WTC11 (cell line): ENCODE measurements at regions not wholly inside any gene's neighbourhood (a gene's known extent, or its start where the extent isn't known, plus 50 kb on each side); places are given as distances from the start of the nearest gene placed in this dataset.
"Not testable (repeated sequence)": the region's sequence is repeated elsewhere in the genome, so short reads cannot be mapped to it uniquely, and the experiment has no call there.

Experiments
- ATAC-seq: fragments of 200-7000 bp; cut with Tn5 transposase; 2 replicates; pipeline ENCODE4 v1.10.0; 2021; ENCODE audit warnings: mild to moderate bottlenecking, moderate library complexity
- CTCF ChIA-PET: fragments of 300-600 bp; sonication (Branson Sonifier 250); formaldehyde crosslinking; loops from one replicate; lab custom pipeline; 2021; ENCODE audit warnings: antibody characterized with exemption; lab: Charles Lee
- POLR2A ChIA-PET: fragments of 350-600 bp; sonication (Branson Sonifier 250); formaldehyde crosslinking; loops from one replicate; lab custom pipeline; 2021; ENCODE audit warnings: antibody characterized with exemption; lab: Charles Lee
- DNase-seq: peaks from one replicate; pipeline ENCODE4 v3.0.0; 2021; ENCODE audit warnings: low spot score
- H3K27ac Mint-ChIP-seq: 2 replicates; pipeline ENCODE4 v1.8.0; 2021; ENCODE audit warnings: mixed read lengths
- H3K27me3 Mint-ChIP-seq: 2 replicates; pipeline ENCODE4 v1.8.0; 2021; ENCODE audit warnings: low read depth, mild to moderate bottlenecking, moderate library complexity, mixed read lengths
- H3K36me3 Mint-ChIP-seq: 2 replicates; pipeline ENCODE4 v1.8.0; 2021; ENCODE audit warnings: mixed read lengths
- H3K4me1 Mint-ChIP-seq: 2 replicates; pipeline ENCODE4 v1.8.0; 2022; ENCODE audit warnings: mixed read lengths
- H3K4me3 Mint-ChIP-seq: 2 replicates; pipeline ENCODE4 v1.8.0; 2021; ENCODE audit warnings: mild to moderate bottlenecking, moderate library complexity, mixed read lengths
- H3K9me3 Mint-ChIP-seq: 2 replicates; pipeline ENCODE4 v1.8.0; 2021; ENCODE audit warnings: mixed read lengths
- ATF1 ChIP-seq: sonication (generic); formaldehyde crosslinking; IDR thresholded peaks from 2 replicates; pipeline ENCODE4 v1.8.1; 2023; ENCODE audit warnings: mild to moderate bottlenecking, moderate library complexity, missing genetic modification reagents
- ATF2 ChIP-seq: sonication (generic); formaldehyde crosslinking; IDR thresholded peaks from 2 replicates; pipeline ENCODE4 v1.8.1; 2022; ENCODE audit warnings: low read depth, missing genetic modification reagents, borderline replicate concordance
- CTCF ChIP-seq: fragments of 200-600 bp; IDR thresholded peaks from 2 replicates; pipeline ENCODE4 v1.8.0; 2022; ENCODE audit warnings: antibody characterized with exemption
- FOXP1 ChIP-seq: sonication (generic); formaldehyde crosslinking; IDR thresholded peaks from 2 replicates; pipeline ENCODE4 v1.8.0; 2022; ENCODE audit warnings: missing genetic modification reagents, mild to moderate bottlenecking, moderate library complexity, borderline replicate concordance
- GABPB1 ChIP-seq: sonication (generic); formaldehyde crosslinking; IDR thresholded peaks from 2 replicates; pipeline ENCODE4 v1.8.1; 2023; ENCODE audit warnings: mild to moderate bottlenecking, missing genetic modification reagents
- HMGXB4 ChIP-seq: sonication (generic); formaldehyde crosslinking; IDR thresholded peaks from 2 replicates; pipeline ENCODE4 v1.8.1; 2023; ENCODE audit warnings: mild to moderate bottlenecking, moderate library complexity, missing genetic modification reagents
- PRRX2 ChIP-seq: fragments of 250-450 bp; sonication (Bioruptor Pico); IDR thresholded peaks from 2 replicates; pipeline ENCODE4 v1.8.0; 2021; ENCODE audit warnings: mild to moderate bottlenecking
- SMAD4 ChIP-seq: sonication (generic); formaldehyde crosslinking; IDR thresholded peaks from 2 replicates; pipeline ENCODE4 v1.8.0; 2022; ENCODE audit warnings: mild to moderate bottlenecking, missing genetic modification reagents
- SOX15 ChIP-seq: fragments of 250-450 bp; sonication (Bioruptor Pico); IDR thresholded peaks from 2 replicates; pipeline ENCODE4 v1.9.0; 2021; ENCODE audit warnings: mild to moderate bottlenecking
- TEAD4 ChIP-seq: sonication (generic); formaldehyde crosslinking; IDR thresholded peaks from 2 replicates; pipeline ENCODE4 v1.8.0; 2022; ENCODE audit warnings: mild to moderate bottlenecking, missing genetic modification reagents
- ZBTB21 ChIP-seq: sonication (generic); formaldehyde crosslinking; IDR thresholded peaks from 2 replicates; pipeline ENCODE4 v1.8.1; 2023; ENCODE audit warnings: mild to moderate bottlenecking, missing genetic modification reagents, borderline replicate concordance
- ZNF263 ChIP-seq: sonication (generic); formaldehyde crosslinking; IDR thresholded peaks from 2 replicates; pipeline ENCODE4 v1.8.1; 2022; ENCODE audit warnings: low read depth, mild to moderate bottlenecking, moderate library complexity, missing genetic modification reagents
- ZNF317 ChIP-seq: sonication (generic); formaldehyde crosslinking; IDR thresholded peaks from 2 replicates; pipeline ENCODE4 v1.8.1; 2023; ENCODE audit warnings: low read depth, mild to moderate bottlenecking, moderate library complexity, missing genetic modification reagents, borderline replicate concordance
- ZNF396 ChIP-seq: fragments of 250-450 bp; sonication (Bioruptor Pico); IDR thresholded peaks from 2 replicates; pipeline ENCODE4 v1.8.0; 2021; ENCODE audit warnings: mild to moderate bottlenecking, moderate library complexity, borderline replicate concordance
- ZNF532 ChIP-seq: fragments of 250-450 bp; sonication (Bioruptor Pico); IDR thresholded peaks from 2 replicates; pipeline ENCODE4 v1.9.0; 2021; ENCODE audit warnings: mild to moderate bottlenecking, borderline replicate concordance

- no peak for ATAC-seq
Observed at GRCh38 chr14:43399289-43399688, 1107.8 kb downstream of the FSCB start.

GRCh38 chr14:43370565-43370896 is 1136.6 kb downstream of the FSCB start:
- H3K4me1 Mint-ChIP-seq, H3K27ac Mint-ChIP-seq, DNase-seq, CTCF ChIA-PET, H3K36me3 Mint-ChIP-seq, POLR2A ChIA-PET, H3K27me3 Mint-ChIP-seq, H3K4me3 Mint-ChIP-seq, ATAC-seq: not testable (repeated sequence)
- peaks cover 19% of the 10 kb centered on the region for H3K9me3 Mint-ChIP-seq

More at GRCh38 chr14:43399289-43399688, 1107.8 kb downstream of the FSCB start:
- CTCF ChIA-PET = no interaction called here
- H3K27ac Mint-ChIP-seq = no peak overlapping the region
- no peaks in the 10 kb centered on the region for H3K9me3 Mint-ChIP-seq
- H3K36me3 Mint-ChIP-seq = no peaks in the 10 kb centered on the region
- H3K4me3 Mint-ChIP-seq = no peak overlapping the region
- H3K4me1 Mint-ChIP-seq = no peaks in the 10 kb centered on the region
- POLR2A ChIA-PET = no interaction called here
- no peaks in the 10 kb centered on the region for H3K27me3 Mint-ChIP-seq
- DNase-seq = no peak
- no peak for TF ChIP-seq FOXP1 (CRISPR knock-in tag)
- no peak for TF ChIP-seq ZNF532 (CRISPR knock-in tag)
- no peak for TF ChIP-seq CTCF
- no peak for TF ChIP-seq ZNF263
- no peak for TF ChIP-seq ATF1 (CRISPR knock-in tag)
- TF ChIP-seq PRRX2 (CRISPR knock-in tag) = no peak
- no peak for TF ChIP-seq TEAD4 (CRISPR knock-in tag)
- no peak for TF ChIP-seq ATF2 (CRISPR knock-in tag)
- TF ChIP-seq HMGXB4 (CRISPR knock-in tag) = no peak
- no peak for TF ChIP-seq ZBTB21 (CRISPR knock-in tag)
- no peak for TF ChIP-seq GABPB1
- no peak for TF ChIP-seq ZNF396 (CRISPR knock-in tag)
- no peak for TF ChIP-seq SOX15
- TF ChIP-seq ZNF317 (CRISPR knock-in tag) = no peak
- no peak for TF ChIP-seq SMAD4 (CRISPR knock-in tag)
- TF ChIP-seq, all 79 proteins: peak for 0
